ENCODE measurements at regions not wholly inside any gene's neighbourhood (a gene's known extent, or its start where the extent isn't known, plus 50 kb on each side); places are given as distances from the start of the nearest gene placed in this dataset.

DNA sequence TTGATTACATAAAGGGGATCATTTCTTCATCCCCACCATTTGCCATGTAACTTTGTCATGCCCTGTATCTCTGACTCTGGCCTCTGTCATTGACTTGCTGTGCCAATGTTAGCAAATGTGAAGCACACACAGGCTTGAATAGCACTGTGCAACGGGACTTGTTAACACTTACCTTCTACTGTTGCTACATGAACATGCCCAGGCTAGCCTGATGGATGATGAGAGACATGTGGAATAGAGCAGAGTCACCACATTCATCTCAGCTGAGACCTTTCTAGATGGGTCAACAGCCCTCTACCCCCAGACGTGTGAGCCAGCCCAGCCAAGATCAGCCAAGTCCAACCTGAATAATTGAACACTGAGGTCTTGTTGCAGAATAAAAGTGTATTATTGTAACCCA is 162.1 kb upstream of the SALL1 start:
- ChIA-PET CTCF (no interaction called here), POLR2A (no interaction called here)
- Histone ChIP-seq H3K27me3 (ENCODE audit: control insufficient read depth, insufficient read depth, low read length) (no peaks in the 10 kb centered on the region), H3K4me3 (ENCODE audit: low read depth, low read length) (no peak overlapping the region), H3K36me3 (ENCODE audit: control insufficient read depth, insufficient read depth, low read length) (no peaks in the 10 kb centered on the region)
- DNase-seq (ENCODE audit: low read depth): no peak
- TF ChIP-seq, protein P1, sequence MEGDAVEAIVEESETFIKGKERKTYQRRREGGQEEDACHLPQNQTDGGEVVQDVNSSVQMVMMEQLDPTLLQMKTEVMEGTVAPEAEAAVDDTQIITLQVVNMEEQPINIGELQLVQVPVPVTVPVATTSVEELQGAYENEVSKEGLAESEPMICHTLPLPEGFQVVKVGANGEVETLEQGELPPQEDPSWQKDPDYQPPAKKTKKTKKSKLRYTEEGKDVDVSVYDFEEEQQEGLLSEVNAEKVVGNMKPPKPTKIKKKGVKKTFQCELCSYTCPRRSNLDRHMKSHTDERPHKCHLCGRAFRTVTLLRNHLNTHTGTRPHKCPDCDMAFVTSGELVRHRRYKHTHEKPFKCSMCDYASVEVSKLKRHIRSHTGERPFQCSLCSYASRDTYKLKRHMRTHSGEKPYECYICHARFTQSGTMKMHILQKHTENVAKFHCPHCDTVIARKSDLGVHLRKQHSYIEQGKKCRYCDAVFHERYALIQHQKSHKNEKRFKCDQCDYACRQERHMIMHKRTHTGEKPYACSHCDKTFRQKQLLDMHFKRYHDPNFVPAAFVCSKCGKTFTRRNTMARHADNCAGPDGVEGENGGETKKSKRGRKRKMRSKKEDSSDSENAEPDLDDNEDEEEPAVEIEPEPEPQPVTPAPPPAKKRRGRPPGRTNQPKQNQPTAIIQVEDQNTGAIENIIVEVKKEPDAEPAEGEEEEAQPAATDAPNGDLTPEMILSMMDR (IDR thresholded peaks at IDR 0.05; ENCODE audit: insufficient read depth, low read depth, low read length): no peak

DNA sequence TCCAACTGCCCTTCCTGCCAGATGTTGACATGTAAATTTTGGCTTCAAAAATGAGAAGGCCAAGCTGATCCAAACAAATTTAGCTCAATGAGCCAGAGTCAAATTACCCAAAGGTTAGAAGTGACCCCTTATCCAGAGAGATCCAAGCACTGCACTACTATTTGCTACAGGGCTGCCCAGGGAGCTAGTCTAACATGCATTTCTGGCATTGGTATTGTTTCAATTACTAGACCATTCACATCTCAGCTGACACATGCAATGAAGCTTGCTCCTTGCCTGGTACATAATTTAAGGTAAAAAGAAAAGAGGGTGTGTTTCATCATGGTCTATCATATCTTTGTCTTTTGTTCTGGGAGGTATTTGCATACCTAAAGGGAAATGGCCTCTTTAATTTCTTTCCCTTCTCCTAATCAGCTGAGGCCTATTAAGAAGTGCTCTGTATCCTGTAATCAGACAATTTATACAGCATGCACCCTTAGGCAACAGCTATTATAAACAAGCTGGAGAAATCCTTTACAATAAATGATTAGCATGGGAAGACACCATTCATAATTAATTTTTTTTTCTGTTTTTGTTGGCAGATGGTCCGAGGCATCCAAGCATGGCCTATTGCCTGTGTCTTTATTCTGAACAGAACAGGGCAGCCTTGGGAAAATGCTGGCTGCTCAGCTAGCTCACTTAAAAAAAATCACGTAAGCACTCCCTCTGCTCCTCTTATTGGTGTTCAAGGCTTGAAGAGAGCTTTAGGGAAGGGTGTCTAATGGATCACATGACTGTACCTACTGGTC is 161.5 kb upstream of the SALL1 start:
- Histone ChIP-seq H3K4me3 (ENCODE audit: low read depth, low read length) (no peak overlapping the region), H3K27me3 (ENCODE audit: control insufficient read depth, insufficient read depth, low read length) (no peaks in the 10 kb centered on the region), H3K36me3 (ENCODE audit: control insufficient read depth, insufficient read depth, low read length) (no peaks in the 10 kb centered on the region)
- DNase-seq (ENCODE audit: low read depth): no peak
- CTCF ChIA-PET: interaction anchor here (1.5 kb wide), 1 partner anchor 9 kb away, joined by 3 read pairs; no protein-coding TSS in a partner anchor
- TF ChIP-seq, protein P1 (IDR thresholded peaks at IDR 0.05; ENCODE audit: insufficient read depth, low read depth, low read length): no peak
- POLR2A ChIA-PET: no interaction called here

DNA sequence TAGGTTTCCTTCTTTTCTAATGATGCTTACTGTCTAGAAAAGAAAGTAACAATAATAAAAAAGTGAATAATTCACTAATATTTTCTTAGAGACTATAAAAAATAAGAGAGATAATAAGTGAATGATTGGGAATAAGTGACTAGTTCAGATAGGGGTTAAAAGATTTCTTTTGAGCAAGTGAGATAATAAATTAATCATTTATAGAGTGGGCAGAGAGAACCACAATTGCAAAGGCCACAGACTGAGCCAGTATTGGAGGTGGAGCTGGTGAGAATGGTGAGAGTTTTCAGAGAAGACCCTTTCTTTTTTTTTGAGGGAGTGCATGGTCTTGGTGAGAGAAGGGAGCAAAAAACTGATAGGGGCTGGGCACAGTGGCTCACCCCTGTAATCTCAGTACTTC is 159.1 kb upstream of the SALL1 start:
- TF ChIP-seq, protein P1 (IDR thresholded peaks at IDR 0.05; ENCODE audit: insufficient read depth, low read depth, low read length): no peak
- no peak for DNase-seq (ENCODE audit: low read depth)
- Histone ChIP-seq H3K4me3 (ENCODE audit: low read depth, low read length) (no peak overlapping the region), H3K36me3 (ENCODE audit: control insufficient read depth, insufficient read depth, low read length) (no peaks in the 10 kb centered on the region), H3K27me3 (ENCODE audit: control insufficient read depth, insufficient read depth, low read length) (no peaks in the 10 kb centered on the region)
- POLR2A ChIA-PET: no interaction called here
- CTCF ChIA-PET: no interaction called here

DNA sequence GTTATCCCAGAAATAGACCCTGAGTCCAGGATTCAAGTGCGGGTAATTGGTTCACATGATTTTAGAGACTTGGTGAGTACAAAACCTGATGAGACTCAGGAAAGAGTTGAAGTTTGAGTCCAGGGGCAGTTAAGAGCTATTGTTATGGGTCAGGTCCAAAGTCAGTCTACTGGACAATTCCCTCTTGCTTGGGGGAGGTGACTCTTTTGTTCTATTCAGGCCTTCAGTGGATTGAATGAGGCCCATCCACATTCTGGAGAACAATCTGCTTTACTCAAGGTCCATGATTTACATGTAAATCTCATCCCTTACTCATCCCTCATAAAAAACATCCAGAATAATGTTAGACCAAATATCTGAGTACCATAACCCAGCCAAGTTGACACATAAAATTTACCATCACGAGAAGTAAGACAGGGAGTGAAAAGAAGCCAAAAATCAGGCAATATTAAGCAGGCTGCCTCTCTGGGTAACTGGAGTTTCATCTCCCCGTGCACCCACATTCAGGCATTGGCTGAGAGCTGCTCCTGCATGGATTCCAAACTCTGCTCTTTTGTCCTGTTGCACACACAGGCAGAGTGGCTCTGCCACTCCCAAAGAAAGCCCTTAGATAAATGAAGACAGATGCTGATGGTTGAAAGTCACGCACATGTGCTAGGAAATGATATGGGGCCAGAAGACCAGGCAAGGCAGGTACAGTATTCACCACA is 156.0 kb upstream of the SALL1 start:
- H3K36me3 ChIP-seq (ENCODE audit: control insufficient read depth, insufficient read depth, low read length): no peaks in the 10 kb centered on the region
- ChIA-PET POLR2A (no interaction called here), CTCF (no interaction called here)
- no peak for DNase-seq (ENCODE audit: low read depth)
- no peak overlapping the region for H3K4me3 ChIP-seq (ENCODE audit: low read depth, low read length)
- TF ChIP-seq, protein P1 (IDR thresholded peaks at IDR 0.05; ENCODE audit: insufficient read depth, low read depth, low read length): no peak
- H3K27me3 ChIP-seq (ENCODE audit: control insufficient read depth, insufficient read depth, low read length): no peaks in the 10 kb centered on the region

DNA sequence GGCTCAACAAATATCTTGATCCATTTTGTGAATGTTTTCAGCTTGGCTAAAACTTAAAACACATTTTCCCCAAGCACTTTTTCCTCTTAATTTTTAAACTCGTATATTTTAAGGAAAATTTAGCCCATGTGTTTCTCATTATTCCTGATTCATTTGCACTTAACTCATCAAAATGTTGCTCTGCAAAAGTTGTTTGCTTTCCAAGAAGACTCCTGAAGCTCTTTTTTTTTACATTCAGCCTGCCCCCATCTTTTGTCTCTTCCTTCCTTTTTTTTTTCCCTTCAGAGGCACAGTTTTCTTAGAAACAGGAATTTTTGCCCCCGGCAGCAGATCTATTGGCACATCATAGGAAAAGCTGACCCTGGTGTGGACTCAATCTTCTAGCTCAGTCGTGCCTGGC is 155.0 kb upstream of the SALL1 start:
- no peaks in the 10 kb centered on the region for H3K36me3 ChIP-seq (ENCODE audit: control insufficient read depth, insufficient read depth, low read length)
- DNase-seq (ENCODE audit: low read depth): peak; percentile 80
- H3K4me3 ChIP-seq (ENCODE audit: low read depth, low read length): no peak overlapping the region
- CTCF ChIA-PET: interaction anchor here (0.6 to 0.8 kb wide), 2 partner anchors 34 to 250 kb away, joined by 3 read pairs; no protein-coding TSS in a partner anchor
- TF ChIP-seq, protein P1 (IDR thresholded peaks at IDR 0.05; ENCODE audit: insufficient read depth, low read depth, low read length): no peak
- H3K27me3 ChIP-seq (ENCODE audit: control insufficient read depth, insufficient read depth, low read length): no peaks in the 10 kb centered on the region
- POLR2A ChIA-PET: no interaction called here

Data from BJ (cell line).